B cell (primary cell): ENCODE measurements at regions not wholly inside any gene's neighbourhood (a gene's known extent, or its start where the extent isn't known, plus 50 kb on each side); places are given as distances from the start of the nearest gene placed in this dataset.

Source experiments
- ATAC-seq: fragments of 200-7000 bp; cut with Tn5 transposase; one replicate; pipeline ENCODE4 v1.10.0; 2021; ENCODE audit warnings: low read depth, mild to moderate bottlenecking, moderate number of reproducible peaks, moderate library complexity
- CTCF ChIA-PET: fragments of 350-600 bp; sonication (Branson Sonifier 250); formaldehyde crosslinking; loops from one replicate; lab custom pipeline; 2021; ENCODE audit warnings: antibody characterized with exemption, inconsistent platforms; lab: Charles Lee
- POLR2A ChIA-PET: fragments of 350-600 bp; sonication (Branson Sonifier 250); formaldehyde crosslinking; loops from one replicate; lab custom pipeline; 2021; ENCODE audit warnings: antibody characterized with exemption; lab: Charles Lee
- DNase-seq: peaks from one replicate; pipeline ENCODE4 v3.0.0; 2013
- H2AFZ ChIP-seq: 2 replicates; pipeline ENCODE4 v1.6.1; 2012; ENCODE audit warnings: mild to moderate bottlenecking, low read depth, low read length; ENCODE audit not compliant: insufficient read depth, poor library complexity, severe bottlenecking
- H3K27ac ChIP-seq, 2 donors: 1 replicate in 1 of 2; 2 replicates in 1 of 2; pipeline ENCODE4 v1.5.1; 2012 to 2013; ENCODE audit warnings: low read length in 2 of 2, mild to moderate bottlenecking in 2 of 2, moderate library complexity in 1 of 2
- H3K27me3 ChIP-seq, 4 experiments: fragments of 200-600 bp in 1 of 4; sonication (generic) in 1 of 4; replicated peaks in 1 of 4; 1 replicate in 2 of 4; 2 replicates in 2 of 4; pipeline versions ENCODE4 v1.6.1 to v1.7.0; 2013 to 2016; ENCODE audit warnings: low read length in 3 of 4, mild to moderate bottlenecking in 2 of 4, mixed read lengths in 1 of 4, moderate library complexity in 1 of 4; ENCODE audit not compliant: insufficient read depth in 4 of 4, control insufficient read depth in 3 of 4; ENCODE audit errors: control extremely low read depth in 1 of 4
- H3K36me3 ChIP-seq, 2 experiments: replicated peaks in 1 of 2; 1 replicate in 1 of 2; 2 replicates in 1 of 2; pipeline versions ENCODE4 v1.6.1 to v1.7.1; 2013; ENCODE audit warnings: low read length in 1 of 2; ENCODE audit not compliant: insufficient read depth in 2 of 2, control insufficient read depth in 1 of 2; ENCODE audit errors: control extremely low read depth in 1 of 2, extremely low read depth in 1 of 2
- H3K4me1 ChIP-seq, 2 donors: fragments of 200-600 bp in 1 of 2; sonication (generic) in 1 of 2; 1 replicate in 1 of 2; 2 replicates in 1 of 2; pipeline versions ENCODE4 v1.5.1 to v1.6.1; 2013 to 2017; ENCODE audit warnings: low read length in 2 of 2; ENCODE audit not compliant: control insufficient read depth in 2 of 2, insufficient read depth in 2 of 2
- H3K4me2 ChIP-seq: replicated peaks from 2 replicates; pipeline ENCODE3; 2012; ENCODE audit warnings: mild to moderate bottlenecking, low read depth, low read length; ENCODE audit not compliant: poor library complexity, severe bottlenecking
- H3K4me3 ChIP-seq, 5 experiments: fragments of 200-600 bp in 1 of 5; sonication (generic) in 1 of 5; 1 replicate in 3 of 5; 2 replicates in 2 of 5; pipeline versions ENCODE4 v1.5.1 to v1.7.0; 2011 to 2016; ENCODE audit warnings: low read length in 4 of 5, mild to moderate bottlenecking in 4 of 5, low read depth in 2 of 5, control low read depth in 1 of 5, moderate library complexity in 1 of 5; ENCODE audit not compliant: insufficient read depth in 1 of 5; ENCODE audit errors: control extremely low read depth in 1 of 5, extremely low read depth in 1 of 5
- H3K79me2 ChIP-seq: fragments of 200-600 bp; sonication (generic); one replicate; pipeline ENCODE4 v1.6.0; 2016; ENCODE audit warnings: low read length; ENCODE audit not compliant: control insufficient read depth, insufficient read depth
- H3K9ac ChIP-seq: fragments of 200-600 bp; sonication (generic); 2 replicates; pipeline ENCODE4 v1.6.1; 2017; ENCODE audit warnings: mild to moderate bottlenecking, low read length, moderate library complexity
- H3K9me3 ChIP-seq, 3 donors: one replicate each; pipeline versions ENCODE4 v1.6.1 to v1.7.1; 2013; ENCODE audit warnings: low read length in 2 of 3; ENCODE audit not compliant: control insufficient read depth in 2 of 3, insufficient read depth in 1 of 3; ENCODE audit errors: control extremely low read depth in 1 of 3
- H4K20me1 ChIP-seq: 2 replicates; pipeline ENCODE4 v1.6.0; 2012; ENCODE audit warnings: mild to moderate bottlenecking, low read length; ENCODE audit not compliant: insufficient read depth, control insufficient read depth, poor library complexity, severe bottlenecking
- H3K27ac Mint-ChIP-seq: one replicate; pipeline ENCODE4 v1.8.0; 2021; ENCODE audit warnings: mixed read lengths
- H3K27me3 Mint-ChIP-seq: one replicate; pipeline ENCODE4 v1.8.0; 2021; ENCODE audit warnings: mixed read lengths
- H3K4me1 Mint-ChIP-seq: one replicate; pipeline ENCODE4 v1.8.0; 2021; ENCODE audit warnings: mixed read lengths
- H3K4me3 Mint-ChIP-seq: one replicate; pipeline ENCODE4 v1.8.0; 2021; ENCODE audit warnings: mixed read lengths
- H3K9me3 Mint-ChIP-seq: one replicate; pipeline ENCODE4 v1.8.0; 2022; ENCODE audit warnings: mixed read lengths; ENCODE audit not compliant: insufficient read depth
- EZH2 ChIP-seq: IDR thresholded peaks from 2 replicates; pipeline ENCODE4 v1.6.1; 2012; ENCODE audit warnings: borderline replicate concordance, low read depth, mild to moderate bottlenecking, moderate library complexity, low read length; ENCODE audit not compliant: insufficient read depth, poor library complexity, severe bottlenecking
- WGBS: methylation state at CpG from one replicate; pipeline ENCODE4 v1.1.5; 2013; ENCODE audit warnings: missing lambda C conversion rate; ENCODE audit not compliant: insufficient coverage; 5-methylcytosine and 5-hydroxymethylcytosine counted together
- intact Hi-C: fragments of 100-400 bp; cut with micrococcal nuclease; formaldehyde crosslinking; loops from one replicate; pipeline ENCODE4 v1.10.0; 2022
- TF ChIP-seq, protein P1 (sequence below): fragments of 200-600 bp; IDR thresholded peaks from one replicate; pipeline ENCODE4 v1.8.0; 2022; ENCODE audit warnings: antibody characterized with exemption, mild to moderate bottlenecking

DNA sequence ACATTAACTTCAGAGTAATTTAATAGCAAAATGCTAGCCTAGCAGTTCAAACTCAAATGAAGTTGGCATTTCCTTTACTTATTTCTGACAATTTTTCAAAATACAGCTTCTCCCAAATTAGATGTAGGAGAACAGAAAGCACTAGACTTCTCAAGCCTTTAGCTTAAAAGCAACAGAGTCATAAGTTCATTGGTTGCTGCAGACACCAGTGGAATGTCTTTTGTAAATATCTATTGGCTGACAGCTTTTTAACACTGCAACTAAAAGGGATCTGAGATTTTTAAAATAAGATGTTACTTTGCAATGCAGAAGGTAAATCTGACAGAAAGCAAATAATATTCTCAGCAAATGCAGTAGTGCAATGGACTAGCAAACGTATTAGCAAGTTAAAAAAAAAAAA, 259.3 kb downstream of the TBL1XR1 start:
- intact Hi-C loops = no loop called here
- ATAC-seq = no peak
- no CpG with 5 or more reads among the region's 1 CpG for WGBS

DNA sequence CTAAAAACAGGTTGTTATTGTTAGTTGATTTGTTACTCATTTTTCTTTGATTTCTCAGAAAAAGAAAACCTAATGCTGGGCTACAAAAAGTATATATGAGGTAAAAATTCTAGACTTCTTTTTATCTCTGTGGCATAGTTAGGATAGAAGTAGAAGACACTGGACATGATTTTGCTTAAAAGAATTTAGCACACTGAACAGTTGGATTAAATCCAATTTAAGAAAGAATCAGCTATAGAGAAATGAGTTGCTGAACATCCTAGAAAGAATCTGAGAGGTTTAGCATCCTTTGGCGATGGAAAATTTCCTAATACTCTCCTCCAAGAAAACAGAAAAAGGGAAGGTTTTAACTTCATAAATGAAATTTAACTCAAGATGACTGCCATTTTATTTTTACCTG, 259.7 kb downstream of the TBL1XR1 start:
- no peak for TF ChIP-seq EZH2
- TF ChIP-seq, protein P1, sequence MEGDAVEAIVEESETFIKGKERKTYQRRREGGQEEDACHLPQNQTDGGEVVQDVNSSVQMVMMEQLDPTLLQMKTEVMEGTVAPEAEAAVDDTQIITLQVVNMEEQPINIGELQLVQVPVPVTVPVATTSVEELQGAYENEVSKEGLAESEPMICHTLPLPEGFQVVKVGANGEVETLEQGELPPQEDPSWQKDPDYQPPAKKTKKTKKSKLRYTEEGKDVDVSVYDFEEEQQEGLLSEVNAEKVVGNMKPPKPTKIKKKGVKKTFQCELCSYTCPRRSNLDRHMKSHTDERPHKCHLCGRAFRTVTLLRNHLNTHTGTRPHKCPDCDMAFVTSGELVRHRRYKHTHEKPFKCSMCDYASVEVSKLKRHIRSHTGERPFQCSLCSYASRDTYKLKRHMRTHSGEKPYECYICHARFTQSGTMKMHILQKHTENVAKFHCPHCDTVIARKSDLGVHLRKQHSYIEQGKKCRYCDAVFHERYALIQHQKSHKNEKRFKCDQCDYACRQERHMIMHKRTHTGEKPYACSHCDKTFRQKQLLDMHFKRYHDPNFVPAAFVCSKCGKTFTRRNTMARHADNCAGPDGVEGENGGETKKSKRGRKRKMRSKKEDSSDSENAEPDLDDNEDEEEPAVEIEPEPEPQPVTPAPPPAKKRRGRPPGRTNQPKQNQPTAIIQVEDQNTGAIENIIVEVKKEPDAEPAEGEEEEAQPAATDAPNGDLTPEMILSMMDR = no peak
- Histone ChIP-seq H4K20me1 (no peaks in the 10 kb centered on the region), H2AFZ (no peak overlapping the region), H3K36me3 (no peaks in the 10 kb centered on the region), H3K4me2 (no peak overlapping the region), H3K9me3 (no peaks in the 10 kb centered on the region), H3K9ac (no peak overlapping the region), H3K4me3 (no peak overlapping the region), H3K27ac (no peak overlapping the region), H3K27me3 (peaks cover 0 to 2% (median 0%) of the 10 kb centered on the region in 4 experiments), H3K79me2 (no peaks in the 10 kb centered on the region), H3K4me1 (no peaks in the 10 kb centered on the region)
- peaks cover 9% of the 10 kb centered on the region for H3K27me3 Mint-ChIP-seq
- intact Hi-C loops = no loop called here
- no CpG with 5 or more reads among the region's 1 CpG for WGBS
- H3K9me3 Mint-ChIP-seq = no peaks in the 10 kb centered on the region
- ATAC-seq = no peak
- no peak for DNase-seq
- POLR2A ChIA-PET = no interaction called here
- CTCF ChIA-PET = interaction anchor here (1.3 to 2.6 kb wide), 3 partner anchors 8 to 65 kb away, joined by 3 to 12 read pairs (median 11); no protein-coding TSS in a partner anchor
- no peaks in the 10 kb centered on the region for H3K4me1 Mint-ChIP-seq
- H3K4me3 Mint-ChIP-seq = no peak overlapping the region
- no peak overlapping the region for H3K27ac Mint-ChIP-seq

More for the DNA sequence above, 259.3 kb downstream of the TBL1XR1 start:
- Mint-ChIP-seq H3K4me3 (no peak overlapping the region), H3K27ac (no peak overlapping the region), H3K4me1 (no peaks in the 10 kb centered on the region), H3K9me3 (no peaks in the 10 kb centered on the region), H3K27me3 (peaks cover 9% of the 10 kb centered on the region)
- no peaks in the 10 kb centered on the region for H3K9me3 ChIP-seq
- H3K79me2 ChIP-seq = no peaks in the 10 kb centered on the region
- H2AFZ ChIP-seq = no peak overlapping the region
- no peak for TF ChIP-seq EZH2
- TF ChIP-seq, protein P1 = no peak
- DNase-seq = no peak
- H3K27me3 ChIP-seq = peaks cover 0 to 2% (median 0%) of the 10 kb centered on the region in 4 experiments
- ChIA-PET CTCF (interaction anchor here (0.9 to 2.6 kb wide), 6 partner anchors 9 to 839 kb away, joined by 3 to 12 read pairs (median 4); no protein-coding TSS in a partner anchor), POLR2A (no interaction called here)
- no peak overlapping the region for H3K9ac ChIP-seq
- H3K27ac ChIP-seq = no peak overlapping the region
- no peak overlapping the region for H3K4me3 ChIP-seq
- no peaks in the 10 kb centered on the region for H3K36me3 ChIP-seq
- no peaks in the 10 kb centered on the region for H3K4me1 ChIP-seq
- H3K4me2 ChIP-seq = no peak overlapping the region
- H4K20me1 ChIP-seq = no peaks in the 10 kb centered on the region
